ENCODE measurements at regions not wholly inside any gene's neighbourhood (a gene's known extent, or its start where the extent isn't known, plus 50 kb on each side); places are given as distances from the start of the nearest gene placed in this dataset.

- Histone ChIP-seq H3K4me1 (ENCODE audit: low read length) (peaks cover 45% of the 10 kb centered on the region), H3K4me3 (ENCODE audit: low read length) (no peak overlapping the region), H3K27ac (ENCODE audit: low read length) (no peak overlapping the region), H3K9me3 (ENCODE audit: insufficient read depth, low read length) (no peaks in the 10 kb centered on the region), H2AFZ (ENCODE audit: low read depth, low read length) (no peak overlapping the region), H3K4me2 (ENCODE audit: low read length) (no peak overlapping the region), H3K79me2 (ENCODE audit: low read length) (no peaks in the 10 kb centered on the region), H4K20me1 (ENCODE audit: insufficient read depth, low read length) (no peaks in the 10 kb centered on the region), H3K9ac (ENCODE audit: low read length) (no peak overlapping the region), H3K27me3 (ENCODE audit: low read depth, low read length) (0 out of 2 replicates have a peak, but pooled peaks cover 7% of the 10 kb centered on the region), H3K36me3 (replicated peaks; ENCODE audit: low read depth, low read length) (no peaks in the 10 kb centered on the region)
- no peak for TF ChIP-seq CTCF (IDR thresholded peaks at IDR 0.05; ENCODE audit: low read depth, low read length)
- TF ChIP-seq EZH2phosphoT487 (IDR thresholded peaks at IDR 0.05; ENCODE audit: low read depth) = no peak
These were observed 78.4 kb upstream of the SERTAD2 start for GRCh38 chr2:64732146-64732545.

DNA sequence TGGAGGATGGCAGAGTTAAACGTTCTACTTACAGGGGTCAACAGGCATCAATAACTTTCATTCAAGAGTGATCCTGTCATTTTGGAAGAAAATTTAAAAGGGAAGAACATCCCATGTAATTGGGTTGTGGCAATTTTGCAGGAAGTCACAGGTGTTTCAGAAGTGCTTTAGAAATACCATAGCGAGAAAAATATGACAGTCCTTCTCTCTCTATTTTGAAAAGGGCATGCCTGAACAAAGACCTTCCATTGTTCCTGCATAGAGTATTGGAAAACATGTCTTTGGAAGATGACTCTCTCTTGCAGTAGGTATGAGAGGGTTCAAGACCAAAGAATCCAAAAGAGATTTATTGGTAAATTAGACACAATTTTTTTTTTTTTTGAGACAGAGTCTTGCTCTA is 81.8 kb upstream of the SERTAD2 start:
- Histone ChIP-seq H2AFZ (ENCODE audit: low read depth, low read length) (no peak overlapping the region), H3K27me3 (ENCODE audit: low read depth, low read length) (0 out of 2 replicates have a peak, but pooled peaks cover 3% of the 10 kb centered on the region), H3K36me3 (replicated peaks; ENCODE audit: low read depth, low read length) (no peaks in the 10 kb centered on the region), H3K9ac (ENCODE audit: low read length) (no peak overlapping the region), H3K4me3 (ENCODE audit: low read length) (no peak overlapping the region), H3K4me2 (ENCODE audit: low read length) (no peak overlapping the region), H3K4me1 (ENCODE audit: low read length) (peaks cover 25% of the 10 kb centered on the region), H4K20me1 (ENCODE audit: insufficient read depth, low read length) (no peaks in the 10 kb centered on the region), H3K79me2 (ENCODE audit: low read length) (no peaks in the 10 kb centered on the region), H3K9me3 (ENCODE audit: insufficient read depth, low read length) (no peaks in the 10 kb centered on the region), H3K27ac (ENCODE audit: low read length) (no peak overlapping the region)
- TF ChIP-seq EZH2phosphoT487 (IDR thresholded peaks at IDR 0.05; ENCODE audit: low read depth) (no peak), CTCF (IDR thresholded peaks at IDR 0.05; ENCODE audit: low read depth, low read length) (no peak)

DNA sequence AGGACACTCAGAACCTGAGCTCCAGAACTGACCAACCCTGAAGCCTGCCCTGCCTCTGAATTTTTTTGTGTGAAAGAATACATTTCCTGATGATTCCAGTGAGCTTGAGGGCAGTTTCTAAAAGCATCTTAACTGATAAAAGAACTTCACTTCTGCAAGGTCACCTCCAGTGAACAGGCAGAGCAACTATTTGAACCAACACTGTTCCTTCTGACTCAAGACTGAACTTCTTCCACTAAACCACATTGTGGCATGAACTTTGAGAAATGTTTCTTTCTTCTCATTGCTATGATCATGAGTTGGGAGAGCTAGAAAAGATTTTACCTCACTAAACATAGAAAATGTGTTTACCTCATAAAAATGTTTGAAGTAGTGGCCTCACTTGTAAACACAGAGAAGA is 83.8 kb upstream of the SERTAD2 start:
- no peak overlapping the region for H3K4me2 ChIP-seq (ENCODE audit: low read length)
- 0 out of 2 replicates have a peak, but pooled peaks cover 3% of the 10 kb centered on the region for H3K27me3 ChIP-seq (ENCODE audit: low read depth, low read length)
- peaks cover 11% of the 10 kb centered on the region for H3K4me1 ChIP-seq (ENCODE audit: low read length)
- H4K20me1 ChIP-seq (ENCODE audit: insufficient read depth, low read length) = no peaks in the 10 kb centered on the region
- H3K9ac ChIP-seq (ENCODE audit: low read length) = no peak overlapping the region
- H3K27ac ChIP-seq (ENCODE audit: low read length) = no peak overlapping the region
- no peak for TF ChIP-seq EZH2phosphoT487 (IDR thresholded peaks at IDR 0.05; ENCODE audit: low read depth)
- no peak for TF ChIP-seq CTCF (IDR thresholded peaks at IDR 0.05; ENCODE audit: low read depth, low read length)
- H2AFZ ChIP-seq (ENCODE audit: low read depth, low read length) = no peak overlapping the region
- H3K36me3 ChIP-seq (replicated peaks; ENCODE audit: low read depth, low read length) = no peaks in the 10 kb centered on the region
- no peaks in the 10 kb centered on the region for H3K79me2 ChIP-seq (ENCODE audit: low read length)
- no peaks in the 10 kb centered on the region for H3K9me3 ChIP-seq (ENCODE audit: insufficient read depth, low read length)
- no peak overlapping the region for H3K4me3 ChIP-seq (ENCODE audit: low read length)

DNA sequence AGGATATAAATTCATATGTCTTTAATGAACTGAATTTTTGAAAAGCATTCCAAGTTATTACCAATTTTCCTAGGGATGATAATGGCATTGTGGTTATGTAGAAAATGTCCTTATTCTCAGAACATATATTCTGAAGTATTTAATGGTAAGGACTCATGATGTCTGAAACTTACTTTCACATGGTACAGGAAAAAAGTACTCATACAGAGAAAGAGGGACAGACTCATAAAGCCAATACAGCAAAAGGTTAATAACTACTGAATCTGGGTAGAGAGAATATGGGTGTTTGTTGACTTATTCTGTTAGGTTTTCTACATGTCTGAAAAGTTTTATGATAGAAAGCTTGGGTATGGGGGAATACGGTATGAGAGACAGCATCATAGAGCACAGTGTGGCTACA is 84.3 kb upstream of the SERTAD2 start:
- Histone ChIP-seq H2AFZ (ENCODE audit: low read depth, low read length) (no peak overlapping the region), H3K79me2 (ENCODE audit: low read length) (no peaks in the 10 kb centered on the region), H3K9me3 (ENCODE audit: insufficient read depth, low read length) (no peaks in the 10 kb centered on the region), H3K4me2 (ENCODE audit: low read length) (no peak overlapping the region), H3K4me1 (ENCODE audit: low read length) (peaks cover 11% of the 10 kb centered on the region), H3K4me3 (ENCODE audit: low read length) (no peak overlapping the region), H3K9ac (ENCODE audit: low read length) (no peak overlapping the region), H3K36me3 (replicated peaks; ENCODE audit: low read depth, low read length) (no peaks in the 10 kb centered on the region), H4K20me1 (ENCODE audit: insufficient read depth, low read length) (no peaks in the 10 kb centered on the region), H3K27ac (ENCODE audit: low read length) (no peak overlapping the region), H3K27me3 (ENCODE audit: low read depth, low read length) (0 out of 2 replicates have a peak, but pooled peaks cover 3% of the 10 kb centered on the region)
- TF ChIP-seq CTCF (IDR thresholded peaks at IDR 0.05; ENCODE audit: low read depth, low read length) (no peak), EZH2phosphoT487 (IDR thresholded peaks at IDR 0.05; ENCODE audit: low read depth) (no peak)
